NCI-H82 treated with DMSO at 0.1 percent for 48 hours (cell line): ENCODE measurements at regions not wholly inside any gene's neighbourhood (a gene's known extent, or its start where the extent isn't known, plus 50 kb on each side); places are given as distances from the start of the nearest gene placed in this dataset.

Source experiments
- DNase-seq: peaks from one replicate; lab custom pipeline; 2025; ENCODE audit not compliant: unreplicated experiment; lab: John Stamatoyannopoulos, UW

DNA sequence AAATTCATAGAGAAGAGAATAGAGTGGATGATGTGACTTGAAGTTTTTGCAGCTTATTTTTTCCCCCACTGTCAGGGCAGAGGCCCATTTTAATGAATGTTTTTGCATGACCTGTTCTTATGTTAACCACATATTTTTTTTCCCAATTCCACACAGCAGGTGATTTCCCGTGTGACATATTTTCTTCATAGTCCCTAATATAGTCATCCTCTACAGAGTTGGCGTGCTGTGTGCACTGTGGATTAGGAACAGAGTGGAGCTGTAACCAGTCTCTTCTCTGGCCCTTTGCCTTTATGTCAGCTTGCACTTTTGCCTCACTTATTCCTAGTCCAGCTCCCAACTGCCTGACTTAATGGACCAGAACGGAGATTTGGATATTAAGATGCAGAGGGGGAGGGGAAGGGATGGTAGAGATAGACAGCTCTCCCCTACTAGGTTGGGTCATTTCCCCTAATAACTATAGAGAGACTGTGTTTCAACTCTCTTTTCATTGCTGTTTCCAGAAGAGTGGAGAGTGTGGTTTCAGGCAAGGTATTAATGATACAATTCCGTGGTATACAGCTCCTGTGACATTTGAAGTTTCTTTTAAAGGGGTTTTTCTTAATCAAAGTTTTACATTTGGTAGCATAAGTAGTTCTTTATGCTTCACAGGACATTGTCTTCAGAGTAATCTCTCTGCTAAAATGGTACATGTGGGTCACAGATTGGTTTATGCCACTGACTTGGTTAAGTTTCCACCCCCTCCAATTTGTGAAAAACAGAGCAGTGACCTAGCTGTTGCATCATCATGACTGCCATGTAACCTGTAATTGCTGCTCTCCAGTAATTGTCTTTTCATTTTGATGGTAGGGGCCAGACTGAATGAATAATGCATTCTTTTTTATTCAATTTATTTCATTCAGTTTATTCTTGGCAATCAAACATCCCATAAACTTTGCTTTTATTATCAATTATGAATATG, 161.3 kb downstream of the HAUS1 start:
- no peak for DNase-seq

- no peak for DNase-seq
Observed at GRCh38 chr18:46266473-46266872, 162.3 kb downstream of the HAUS1 start.

GRCh38 chr18:46268671-46269070, 164.5 kb downstream of the HAUS1 start:
- no peak for DNase-seq

DNA sequence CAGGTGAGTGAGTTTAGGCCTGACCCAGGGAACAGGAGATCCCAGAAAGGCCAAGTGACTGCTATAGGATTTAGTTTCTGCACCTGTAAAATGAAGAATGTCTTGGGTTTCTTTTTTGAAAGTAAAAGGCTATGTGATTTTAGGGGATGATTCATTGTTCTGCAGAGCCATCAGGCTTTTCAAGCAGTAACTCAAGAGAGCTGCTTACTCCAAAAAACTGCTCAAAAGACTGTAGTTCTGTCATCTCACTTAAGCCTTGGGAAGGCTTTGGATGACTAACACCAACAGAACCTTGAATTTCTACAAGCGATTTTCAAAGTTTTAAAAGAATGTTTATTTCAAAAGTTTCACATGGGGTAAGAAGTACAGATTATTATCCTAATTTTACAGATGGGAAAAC, 165.1 kb downstream of the HAUS1 start:
- DNase-seq = no peak

DNA sequence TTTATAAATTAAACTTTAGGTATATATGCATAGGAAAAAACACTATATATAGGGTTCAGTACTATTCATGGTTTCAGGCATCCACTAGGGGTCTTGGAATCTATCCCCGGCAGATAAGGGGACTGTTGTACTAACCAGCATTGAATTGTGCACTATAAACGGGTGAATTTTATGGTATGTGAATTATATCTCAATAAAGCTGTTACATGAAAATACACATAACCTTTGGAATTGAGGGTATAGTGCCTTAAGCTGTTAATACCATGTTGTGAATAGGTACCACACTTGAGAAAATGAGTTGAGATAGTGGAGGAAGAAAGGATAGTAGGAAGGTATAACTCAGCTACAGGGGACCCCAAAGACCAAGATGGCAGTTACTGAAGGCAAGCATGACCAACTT, 167.3 kb downstream of the HAUS1 start:
- no peak for DNase-seq

DNA sequence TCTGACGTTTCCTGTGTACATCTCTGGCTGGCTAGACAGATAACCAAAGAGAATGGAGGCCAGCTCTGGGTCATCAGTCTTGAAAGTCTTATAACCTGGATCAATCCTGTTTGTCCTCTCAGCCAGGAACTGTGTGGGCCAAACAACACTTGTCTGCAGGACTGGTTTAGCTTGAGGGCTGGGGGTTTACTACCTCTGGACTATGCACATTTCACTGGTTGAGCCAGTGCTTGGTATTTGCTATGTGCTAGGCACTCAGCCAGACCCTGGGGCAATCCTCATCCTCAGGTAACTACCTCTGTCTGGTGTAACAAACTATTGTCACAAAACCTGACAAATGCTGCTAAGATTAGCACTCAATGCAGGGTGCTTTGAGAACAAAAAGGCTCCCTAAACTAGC, 169.7 kb downstream of the HAUS1 start:
- no peak for DNase-seq

- no peak for DNase-seq
Observed at GRCh38 chr18:46274266-46274665, 170.1 kb downstream of the HAUS1 start.

GRCh38 chr18:46275370-46275769, 171.2 kb downstream of the HAUS1 start:
- DNase-seq = no peak

GRCh38 chr18:46276748-46277147, 172.6 kb downstream of the HAUS1 start:
- DNase-seq = no peak

DNA sequence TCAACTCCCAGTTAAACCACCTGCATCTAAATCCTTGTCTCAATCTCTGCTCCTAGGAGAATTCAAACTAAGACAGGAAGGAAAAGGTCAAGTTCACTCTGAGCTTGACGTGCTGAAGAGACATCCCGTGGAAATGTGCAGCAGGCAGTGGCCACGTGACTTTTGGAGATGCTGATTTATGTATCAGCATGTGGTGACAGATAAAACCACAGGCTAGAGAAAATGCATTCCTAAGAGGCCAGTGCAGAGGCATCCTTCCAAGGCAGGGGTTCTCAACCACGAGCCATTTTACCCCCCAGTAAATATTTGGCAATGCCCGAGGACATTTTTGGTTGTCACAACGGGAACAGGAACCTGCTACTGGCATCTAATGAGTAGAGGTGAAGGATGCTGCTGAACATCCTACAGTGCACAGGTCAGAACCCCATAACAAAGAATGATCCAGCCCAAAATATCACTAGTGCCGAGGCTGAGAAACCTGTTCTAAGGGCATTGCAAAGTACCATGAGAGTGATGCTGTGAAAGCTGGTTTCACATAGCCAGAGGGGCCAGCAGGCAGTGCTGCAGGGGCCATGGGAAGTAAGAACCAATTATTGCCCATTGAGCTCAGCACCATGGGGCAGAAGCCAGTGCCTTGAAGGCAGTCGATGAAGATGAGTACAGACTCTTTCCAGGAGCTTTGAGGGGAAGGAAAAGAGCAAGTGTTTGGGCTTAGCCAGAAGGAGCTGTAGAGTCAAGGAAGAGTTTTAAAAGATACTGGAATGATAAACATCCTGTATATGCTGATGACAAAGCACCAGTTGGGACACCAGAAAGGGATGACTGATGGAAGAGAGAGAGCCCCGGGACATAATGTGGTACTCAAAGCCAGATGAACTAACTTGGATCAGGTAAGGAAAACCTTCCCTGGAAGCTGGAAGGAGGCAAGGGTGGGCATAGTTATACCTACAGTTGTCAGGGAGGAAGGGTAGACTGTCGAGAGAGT, 174.6 kb downstream of the HAUS1 start:
- no peak for DNase-seq

- no peak for DNase-seq
Observed at GRCh38 chr18:46279673-46280072, 175.5 kb downstream of the HAUS1 start.

GRCh38 chr18:46281185-46282176, 177.3 kb downstream of the HAUS1 start:
- peak; percentile 48 for DNase-seq

GRCh38 chr18:46282177-46282570, 178.0 kb downstream of the HAUS1 start:
- DNase-seq = no peak

GRCh38 chr18:46282646-46283045, 178.5 kb downstream of the HAUS1 start:
- DNase-seq = no peak

DNA sequence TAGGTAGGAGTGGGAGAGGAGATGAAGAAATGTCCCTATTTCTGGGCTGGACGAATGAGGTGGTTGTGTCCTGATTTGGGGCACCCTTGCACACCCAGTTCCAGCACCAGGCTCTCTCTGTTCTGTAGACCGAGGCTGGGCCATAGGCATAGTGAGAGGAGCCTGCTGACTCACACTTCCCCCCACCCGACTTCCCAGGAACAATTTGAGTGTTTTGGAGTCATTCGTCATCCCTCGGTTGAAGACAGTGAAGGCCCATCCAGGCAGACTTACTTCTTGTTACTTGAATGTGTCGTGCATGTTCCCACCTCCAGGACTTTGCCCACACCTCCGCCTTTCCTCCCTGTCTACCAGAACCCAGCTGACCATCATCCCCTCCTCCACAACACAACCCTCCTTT, 179.1 kb downstream of the HAUS1 start:
- DNase-seq = no peak

DNA sequence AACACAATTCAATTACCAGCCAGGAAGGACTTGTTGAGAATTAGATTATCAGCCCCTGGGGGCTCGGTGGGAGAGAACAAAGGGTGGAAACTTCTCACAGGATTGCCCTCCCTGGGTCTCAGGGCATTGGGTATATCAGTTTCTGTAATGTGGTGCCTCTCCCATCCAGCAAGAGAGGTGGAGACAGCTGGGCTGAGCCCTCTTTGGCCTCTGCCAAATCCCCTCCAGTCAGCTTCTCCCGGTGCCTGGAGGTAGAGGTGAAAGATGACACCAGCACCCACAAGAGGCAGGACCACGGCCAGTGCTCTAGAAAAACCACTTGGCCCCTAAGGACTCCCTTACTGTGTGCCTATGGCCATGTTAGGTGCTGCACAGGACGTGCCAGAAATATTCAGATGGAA, 179.7 kb downstream of the HAUS1 start:
- DNase-seq = peak; percentile 80

GRCh38 chr18:46289463-46289862, 185.3 kb downstream of the HAUS1 start:
- no peak for DNase-seq

- DNase-seq = no peak
Observed at GRCh38 chr18:46289931-46290330, 185.7 kb downstream of the HAUS1 start.

- DNase-seq = no peak
Observed at GRCh38 chr18:46290440-46291020, 186.3 kb downstream of the HAUS1 start.

DNA sequence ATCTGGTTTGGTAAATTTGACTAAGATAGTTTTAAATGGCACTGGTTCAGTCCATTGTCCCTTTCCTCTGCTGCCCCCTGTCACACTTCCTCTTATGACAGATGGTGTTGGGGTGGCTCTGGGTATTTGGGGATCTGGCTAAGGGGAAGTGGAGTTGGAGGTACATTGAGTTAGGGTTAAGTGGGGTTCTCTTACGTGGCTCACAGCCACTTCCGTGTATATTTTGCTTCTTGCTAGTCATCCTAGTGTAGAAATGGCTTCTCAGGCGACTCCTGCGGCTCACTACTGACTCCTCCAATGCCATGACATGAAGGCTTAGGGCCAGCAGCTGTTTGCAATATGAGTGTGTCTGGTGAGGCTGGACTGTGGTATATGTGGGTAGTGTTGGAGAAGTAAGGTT, 187.0 kb downstream of the HAUS1 start:
- no peak for DNase-seq
